ENCODE measurements at regions not wholly inside any gene's neighbourhood (a gene's known extent, or its start where the extent isn't known, plus 50 kb on each side); places are given as distances from the start of the nearest gene placed in this dataset.

GRCh38 chr14:87081004-87081403 lies 912.0 kb downstream of the GALC start:
- H3K27ac Mint-ChIP-seq: no peak overlapping the region
- H3K9me3 Mint-ChIP-seq: peaks cover 3 to 11% (median 3%) of the 10 kb centered on the region in 3 donors
- no peaks in the 10 kb centered on the region for H3K27me3 Mint-ChIP-seq
- no peaks in the 10 kb centered on the region for H3K36me3 Mint-ChIP-seq
- no peaks in the 10 kb centered on the region for H3K4me1 Mint-ChIP-seq
- no peak overlapping the region for H3K4me3 Mint-ChIP-seq

GRCh38 chr14:87080146-87080545 lies 912.8 kb downstream of the GALC start:
- no peak overlapping the region for H3K27ac Mint-ChIP-seq
- H3K4me3 Mint-ChIP-seq: no peak overlapping the region
- H3K4me1 Mint-ChIP-seq: no peaks in the 10 kb centered on the region
- H3K27me3 Mint-ChIP-seq: no peaks in the 10 kb centered on the region
- H3K36me3 Mint-ChIP-seq: no peaks in the 10 kb centered on the region
- H3K9me3 Mint-ChIP-seq: peaks cover 3 to 11% (median 5%) of the 10 kb centered on the region in 3 donors

GRCh38 chr14:87079416-87079815 lies 913.6 kb downstream of the GALC start:
- Mint-ChIP-seq H3K4me1 (no peaks in the 10 kb centered on the region), H3K27ac (no peak overlapping the region), H3K36me3 (no peaks in the 10 kb centered on the region), H3K27me3 (no peaks in the 10 kb centered on the region), H3K4me3 (no peak overlapping the region), H3K9me3 (peaks cover 3 to 14% (median 5%) of the 10 kb centered on the region in 3 donors)

GRCh38 chr14:87076922-87077321 lies 916.1 kb downstream of the GALC start:
- H3K4me3 Mint-ChIP-seq: no peak overlapping the region
- no peaks in the 10 kb centered on the region for H3K27me3 Mint-ChIP-seq
- H3K9me3 Mint-ChIP-seq: peaks cover 3 to 16% (median 4%) of the 10 kb centered on the region in 3 donors
- H3K4me1 Mint-ChIP-seq: no peaks in the 10 kb centered on the region
- H3K36me3 Mint-ChIP-seq: no peaks in the 10 kb centered on the region
- no peak overlapping the region for H3K27ac Mint-ChIP-seq

- no peak overlapping the region for H3K27ac Mint-ChIP-seq
- H3K36me3 Mint-ChIP-seq: no peaks in the 10 kb centered on the region
- peaks cover 3 to 16% (median 4%) of the 10 kb centered on the region in 3 donors for H3K9me3 Mint-ChIP-seq
- no peaks in the 10 kb centered on the region for H3K27me3 Mint-ChIP-seq
- no peak overlapping the region for H3K4me3 Mint-ChIP-seq
- no peaks in the 10 kb centered on the region for H3K4me1 Mint-ChIP-seq
Observed at GRCh38 chr14:87076146-87076545, 916.8 kb downstream of the GALC start.

GRCh38 chr14:87073880-87074570 lies 919.0 kb downstream of the GALC start:
- H3K36me3 Mint-ChIP-seq: no peaks in the 10 kb centered on the region
- H3K27ac Mint-ChIP-seq: no peak overlapping the region
- H3K4me1 Mint-ChIP-seq: no peaks in the 10 kb centered on the region
- no peak overlapping the region for H3K4me3 Mint-ChIP-seq
- peaks cover 3 to 16% (median 4%) of the 10 kb centered on the region in 3 donors for H3K9me3 Mint-ChIP-seq
- H3K27me3 Mint-ChIP-seq: no peaks in the 10 kb centered on the region

- Mint-ChIP-seq H3K27me3 (no peaks in the 10 kb centered on the region), H3K36me3 (no peaks in the 10 kb centered on the region), H3K4me1 (no peaks in the 10 kb centered on the region), H3K9me3 (peaks cover 0 to 8% (median 3%) of the 10 kb centered on the region in 3 donors), H3K27ac (no peak overlapping the region), H3K4me3 (no peak overlapping the region)
Observed at GRCh38 chr14:87067591-87067990, 925.4 kb downstream of the GALC start.

- Mint-ChIP-seq H3K4me3 (no peak overlapping the region), H3K27me3 (no peaks in the 10 kb centered on the region), H3K27ac (no peak overlapping the region), H3K9me3 (peaks cover 0 to 8% (median 3%) of the 10 kb centered on the region in 3 donors), H3K4me1 (no peaks in the 10 kb centered on the region), H3K36me3 (no peaks in the 10 kb centered on the region)
Observed at GRCh38 chr14:87067061-87067460, 925.9 kb downstream of the GALC start.

- Mint-ChIP-seq H3K36me3 (no peaks in the 10 kb centered on the region), H3K4me3 (no peak overlapping the region), H3K27me3 (no peaks in the 10 kb centered on the region), H3K27ac (no peak overlapping the region), H3K4me1 (no peaks in the 10 kb centered on the region), H3K9me3 (peaks cover 0 to 15% (median 3%) of the 10 kb centered on the region in 3 donors)
Observed at GRCh38 chr14:87066221-87066817, 926.7 kb downstream of the GALC start.

- no peaks in the 10 kb centered on the region for H3K4me1 Mint-ChIP-seq
- no peaks in the 10 kb centered on the region for H3K36me3 Mint-ChIP-seq
- H3K4me3 Mint-ChIP-seq: no peak overlapping the region
- no peaks in the 10 kb centered on the region for H3K27me3 Mint-ChIP-seq
- H3K27ac Mint-ChIP-seq: no peak overlapping the region
- peaks cover 0 to 19% (median 3%) of the 10 kb centered on the region in 3 donors for H3K9me3 Mint-ChIP-seq
Observed at GRCh38 chr14:87065366-87065765, 927.6 kb downstream of the GALC start.

GRCh38 chr14:87063181-87063580 lies 929.8 kb downstream of the GALC start:
- no peaks in the 10 kb centered on the region for H3K36me3 Mint-ChIP-seq
- H3K27me3 Mint-ChIP-seq: no peaks in the 10 kb centered on the region
- H3K4me3 Mint-ChIP-seq: no peak overlapping the region
- H3K4me1 Mint-ChIP-seq: no peaks in the 10 kb centered on the region
- H3K9me3 Mint-ChIP-seq: peaks cover 0 to 19% (median 5%) of the 10 kb centered on the region in 3 donors
- H3K27ac Mint-ChIP-seq: no peak overlapping the region

GRCh38 chr14:87060405-87060804 lies 932.6 kb downstream of the GALC start:
- H3K4me1 Mint-ChIP-seq: no peaks in the 10 kb centered on the region
- H3K27me3 Mint-ChIP-seq: no peaks in the 10 kb centered on the region
- no peaks in the 10 kb centered on the region for H3K36me3 Mint-ChIP-seq
- peaks cover 0 to 19% (median 5%) of the 10 kb centered on the region in 3 donors for H3K9me3 Mint-ChIP-seq
- no peak overlapping the region for H3K4me3 Mint-ChIP-seq
- H3K27ac Mint-ChIP-seq: no peak overlapping the region

- H3K4me1 Mint-ChIP-seq: no peaks in the 10 kb centered on the region
- H3K4me3 Mint-ChIP-seq: no peak overlapping the region
- peaks cover 0 to 14% (median 5%) of the 10 kb centered on the region in 3 donors for H3K9me3 Mint-ChIP-seq
- H3K36me3 Mint-ChIP-seq: no peaks in the 10 kb centered on the region
- no peaks in the 10 kb centered on the region for H3K27me3 Mint-ChIP-seq
- H3K27ac Mint-ChIP-seq: no peak overlapping the region
Observed at GRCh38 chr14:87059060-87059839, 933.7 kb downstream of the GALC start.

- H3K4me1 Mint-ChIP-seq: no peaks in the 10 kb centered on the region
- no peaks in the 10 kb centered on the region for H3K27me3 Mint-ChIP-seq
- no peak overlapping the region for H3K4me3 Mint-ChIP-seq
- H3K9me3 Mint-ChIP-seq: peaks cover 0 to 2% (median 0%) of the 10 kb centered on the region in 3 donors
- no peak overlapping the region for H3K27ac Mint-ChIP-seq
- no peaks in the 10 kb centered on the region for H3K36me3 Mint-ChIP-seq
Observed at GRCh38 chr14:87055007-87055406, 938.0 kb downstream of the GALC start.

- Mint-ChIP-seq H3K4me1 (no peaks in the 10 kb centered on the region), H3K27me3 (no peaks in the 10 kb centered on the region), H3K36me3 (no peaks in the 10 kb centered on the region), H3K9me3 (peaks cover 0 to 4% (median 2%) of the 10 kb centered on the region in 3 donors), H3K27ac (no peak overlapping the region), H3K4me3 (no peak overlapping the region)
Observed at GRCh38 chr14:87052646-87053225, 940.2 kb downstream of the GALC start.
